Liver (tissue), 8 donors: ENCODE measurements at regions not wholly inside any gene's neighbourhood (a gene's known extent, or its start where the extent isn't known, plus 50 kb on each side); places are given as distances from the start of the nearest gene placed in this dataset.

Experiments used
- DNase-seq: peaks from one replicate; pipeline ENCODE4 v3.0.0-alpha.2; 2017; ENCODE audit warnings: low spot score
- H3K27ac ChIP-seq, 2 donors: one replicate each; pipeline ENCODE4 v1.7.0; 2013; ENCODE audit warnings: inconsistent platforms in 2 of 2, low read length in 2 of 2, control low read depth in 1 of 2, low read depth in 1 of 2, mild to moderate bottlenecking in 1 of 2
- H3K27me3 ChIP-seq, 4 donors: one replicate each; pipeline versions ENCODE4 v1.6.1 to v1.7.0; 2013; ENCODE audit warnings: low read length in 3 of 4, inconsistent platforms in 1 of 4, mild to moderate bottlenecking in 1 of 4, moderate library complexity in 1 of 4; ENCODE audit not compliant: control insufficient read depth in 4 of 4, insufficient read depth in 4 of 4
- H3K36me3 ChIP-seq, 4 donors: one replicate each; pipeline versions ENCODE4 v1.6.1 to v1.7.0; 2013; ENCODE audit warnings: low read length in 3 of 4, mild to moderate bottlenecking in 3 of 4, low read depth in 1 of 4, moderate library complexity in 1 of 4; ENCODE audit not compliant: control insufficient read depth in 4 of 4, insufficient read depth in 3 of 4
- H3K4me1 ChIP-seq, 4 donors: one replicate each; pipeline versions ENCODE4 v1.6.1 to v1.7.0; 2013; ENCODE audit warnings: low read length in 3 of 4, mild to moderate bottlenecking in 3 of 4, moderate library complexity in 1 of 4; ENCODE audit not compliant: control insufficient read depth in 4 of 4, insufficient read depth in 4 of 4
- H3K4me3 ChIP-seq, 3 donors: one replicate each; pipeline versions ENCODE4 v1.6.1 to v1.7.0; 2013; ENCODE audit warnings: low read length in 3 of 3, control low read depth in 1 of 3, low read depth in 1 of 3, mild to moderate bottlenecking in 1 of 3
- H3K9ac ChIP-seq, 2 donors: one replicate each; pipeline ENCODE4 v1.7.0; 2013; ENCODE audit warnings: low read length in 2 of 2, mild to moderate bottlenecking in 2 of 2, moderate library complexity in 2 of 2, control low read depth in 1 of 2, low read depth in 1 of 2
- H3K9me3 ChIP-seq, 4 donors: one replicate each; pipeline versions ENCODE4 v1.6.1 to v1.7.0; 2013; ENCODE audit warnings: low read length in 3 of 4; ENCODE audit not compliant: control insufficient read depth in 4 of 4
- EGR1 ChIP-seq, 2 donors: IDR thresholded peaks; 2 replicates each; pipeline ENCODE4 v1.6.1; 2016 to 2018; ENCODE audit warnings: antibody characterized with exemption in 2 of 2, low read depth in 2 of 2
- FOXA1 ChIP-seq: IDR thresholded peaks from 2 replicates; pipeline ENCODE4 v1.6.1; 2016; ENCODE audit warnings: antibody characterized with exemption
- FOXA2 ChIP-seq: IDR thresholded peaks from 2 replicates; pipeline ENCODE4 v1.6.1; 2016; ENCODE audit warnings: antibody characterized with exemption
- GABPA ChIP-seq, 2 donors: IDR thresholded peaks in 1 of 2; conservative IDR thresholded peaks in 1 of 2; 2 replicates each; pipeline ENCODE4 v1.6.1; 2016; ENCODE audit warnings: antibody characterized with exemption in 2 of 2, mild to moderate bottlenecking in 1 of 2, moderate library complexity in 1 of 2
- HNF4A ChIP-seq, 2 donors: conservative IDR thresholded peaks; 2 replicates each; pipeline ENCODE4 v1.6.1; 2016; ENCODE audit warnings: antibody characterized with exemption in 2 of 2, mild to moderate bottlenecking in 2 of 2
- HNF4G ChIP-seq: IDR thresholded peaks from 2 replicates; pipeline ENCODE4 v1.6.1; 2016; ENCODE audit warnings: antibody characterized with exemption
- JUND ChIP-seq, 2 donors: IDR thresholded peaks; 2 replicates each; pipeline ENCODE4 v1.6.1; 2016; ENCODE audit warnings: antibody characterized with exemption in 2 of 2
- NR2F2 ChIP-seq: IDR thresholded peaks from 2 replicates; pipeline ENCODE4 v1.6.1; 2016; ENCODE audit warnings: antibody characterized with exemption
- RAD21 ChIP-seq, 2 donors: IDR thresholded peaks; 2 replicates each; pipeline ENCODE4 v1.6.1; 2016; ENCODE audit warnings: antibody characterized with exemption in 2 of 2, mild to moderate bottlenecking in 2 of 2
- RXRA ChIP-seq, 2 donors: IDR thresholded peaks; 2 replicates each; pipeline ENCODE4 v1.6.1; 2017 to 2018; ENCODE audit warnings: antibody characterized with exemption in 2 of 2, mild to moderate bottlenecking in 1 of 2
- SP1 ChIP-seq: IDR thresholded peaks from 2 replicates; pipeline ENCODE4 v1.6.1; 2018; ENCODE audit warnings: antibody characterized with exemption, mild to moderate bottlenecking
- TAF1 ChIP-seq: conservative IDR thresholded peaks from 2 replicates; pipeline ENCODE4 v1.6.1; 2016; ENCODE audit warnings: antibody characterized with exemption, mild to moderate bottlenecking
- YY1 ChIP-seq: IDR thresholded peaks from 2 replicates; pipeline ENCODE4 v1.6.1; 2016; ENCODE audit warnings: antibody characterized with exemption, mild to moderate bottlenecking
- WGBS: extraction: QIAGEN DNeasy Blood & Tissue Kit; methylation state at CpG from one replicate; pipeline ENCODE4 v1.1.7; 2013; 5-methylcytosine and 5-hydroxymethylcytosine counted together
- TF ChIP-seq, protein P1 (sequence below): IDR thresholded peaks from 2 replicates; pipeline ENCODE4 v1.6.1; 2016; ENCODE audit warnings: antibody characterized with exemption
- TF ChIP-seq, protein P2 (sequence below): IDR thresholded peaks from 2 replicates; pipeline ENCODE4 v1.6.1; 2016; ENCODE audit warnings: antibody characterized with exemption
- TF ChIP-seq, protein P3 (sequence below): fragments of 150-350 bp; IDR thresholded peaks from 2 replicates; pipeline ENCODE4 v1.5.1; 2017; ENCODE audit warnings: improper control_type of control experiment, low read depth, low read length; ENCODE audit not compliant: missing input control
- TF ChIP-seq, protein P4 (sequence below): IDR thresholded peaks from 2 replicates; pipeline ENCODE4 v1.6.1; 2016; ENCODE audit warnings: antibody characterized with exemption
- TF ChIP-seq, protein P5 (sequence below): IDR thresholded peaks from 2 replicates; pipeline ENCODE4 v1.6.1; 2016; ENCODE audit warnings: antibody characterized with exemption, mild to moderate bottlenecking
- donor health status: healthy.
- donor health status: healthy.
- donor health status: healthy.
- donor health status: healthy.
- donor health status: healthy.

DNA sequence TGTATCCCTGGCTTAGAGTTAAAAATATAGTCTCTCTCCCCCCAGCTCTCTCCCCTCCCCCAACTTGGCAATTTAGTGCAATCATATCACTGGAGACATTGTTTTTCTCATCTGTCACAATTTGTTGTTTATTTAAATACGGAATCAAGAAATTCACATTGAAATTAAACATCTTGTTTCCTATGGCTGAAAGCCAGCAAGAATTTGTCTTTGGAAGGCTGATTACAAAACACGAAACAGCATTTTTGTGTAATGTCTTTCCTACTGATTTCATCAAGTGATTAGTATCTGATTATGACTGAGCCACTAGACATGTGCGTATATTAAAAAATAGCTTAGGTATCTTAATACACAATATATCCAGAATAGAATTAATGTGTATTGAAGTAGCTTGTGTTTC lies 119.7 kb downstream of the LYPLAL1 start (continued):
- TF ChIP-seq EGR1 (IDR thresholded peaks at IDR 0.05; ENCODE audit: low read depth in 2 of 2) (no peak), FOXA1 (no peak), TAF1 (no peak)
- TF ChIP-seq, protein P1, sequence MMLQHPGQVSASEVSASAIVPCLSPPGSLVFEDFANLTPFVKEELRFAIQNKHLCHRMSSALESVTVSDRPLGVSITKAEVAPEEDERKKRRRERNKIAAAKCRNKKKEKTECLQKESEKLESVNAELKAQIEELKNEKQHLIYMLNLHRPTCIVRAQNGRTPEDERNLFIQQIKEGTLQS = no peak

DNA sequence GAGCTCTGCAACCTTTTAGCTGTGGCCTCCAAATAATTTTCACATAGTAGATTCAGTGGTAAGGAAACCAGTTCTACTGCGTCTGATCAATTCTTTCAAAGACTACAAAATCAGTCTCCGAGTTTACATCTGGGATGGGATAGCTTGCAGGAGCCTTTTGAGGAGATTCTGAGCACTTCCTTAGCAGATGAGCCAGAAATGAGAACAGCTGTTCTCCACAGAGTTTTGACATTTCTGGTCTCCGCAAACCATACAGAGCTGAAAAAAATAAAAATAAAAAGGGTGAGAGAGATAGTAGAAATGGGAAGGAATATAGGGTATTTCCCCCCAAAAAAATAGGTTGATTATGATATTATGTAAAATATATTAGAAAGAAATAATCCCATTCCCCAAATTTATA lies 119.3 kb downstream of the LYPLAL1 start:
- no peak for DNase-seq
- Histone ChIP-seq H3K9ac (no peak overlapping the region), H3K27me3 (no peaks in the 10 kb centered on the region), H3K4me1 (peaks cover 0 to 15% (median 6%) of the 10 kb centered on the region in 4 donors), H3K4me3 (no peak overlapping the region), H3K9me3 (no peaks in the 10 kb centered on the region), H3K27ac (no peak overlapping the region), H3K36me3 (no peaks in the 10 kb centered on the region)
- 89% methylated on average over 3 of the region's 3 CpGs for WGBS
- TF ChIP-seq JUND (IDR thresholded peaks at IDR 0.05) (no peak), TAF1 (no peak), RXRA (IDR thresholded peaks at IDR 0.05) (no peak), FOXA2 (no peak), SP1 (no peak), RAD21 (IDR thresholded peaks at IDR 0.05) (no peak), NR2F2 (no peak), GABPA (IDR thresholded peaks at IDR 0.05 in 1 of 2, conservative IDR thresholded peaks at IDR 0.05 in 1 of 2) (no peak), FOXA1 (no peak), HNF4A (conservative IDR thresholded peaks at IDR 0.05) (no peak), YY1 (no peak), HNF4G (no peak)
- TF ChIP-seq, protein P2, sequence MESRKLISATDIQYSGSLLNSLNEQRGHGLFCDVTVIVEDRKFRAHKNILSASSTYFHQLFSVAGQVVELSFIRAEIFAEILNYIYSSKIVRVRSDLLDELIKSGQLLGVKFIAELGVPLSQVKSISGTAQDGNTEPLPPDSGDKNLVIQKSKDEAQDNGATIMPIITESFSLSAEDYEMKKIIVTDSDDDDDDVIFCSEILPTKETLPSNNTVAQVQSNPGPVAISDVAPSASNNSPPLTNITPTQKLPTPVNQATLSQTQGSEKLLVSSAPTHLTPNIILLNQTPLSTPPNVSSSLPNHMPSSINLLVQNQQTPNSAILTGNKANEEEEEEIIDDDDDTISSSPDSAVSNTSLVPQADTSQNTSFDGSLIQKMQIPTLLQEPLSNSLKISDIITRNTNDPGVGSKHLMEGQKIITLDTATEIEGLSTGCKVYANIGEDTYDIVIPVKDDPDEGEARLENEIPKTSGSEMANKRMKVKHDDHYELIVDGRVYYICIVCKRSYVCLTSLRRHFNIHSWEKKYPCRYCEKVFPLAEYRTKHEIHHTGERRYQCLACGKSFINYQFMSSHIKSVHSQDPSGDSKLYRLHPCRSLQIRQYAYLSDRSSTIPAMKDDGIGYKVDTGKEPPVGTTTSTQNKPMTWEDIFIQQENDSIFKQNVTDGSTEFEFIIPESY = no peak
- TF ChIP-seq, protein P3, sequence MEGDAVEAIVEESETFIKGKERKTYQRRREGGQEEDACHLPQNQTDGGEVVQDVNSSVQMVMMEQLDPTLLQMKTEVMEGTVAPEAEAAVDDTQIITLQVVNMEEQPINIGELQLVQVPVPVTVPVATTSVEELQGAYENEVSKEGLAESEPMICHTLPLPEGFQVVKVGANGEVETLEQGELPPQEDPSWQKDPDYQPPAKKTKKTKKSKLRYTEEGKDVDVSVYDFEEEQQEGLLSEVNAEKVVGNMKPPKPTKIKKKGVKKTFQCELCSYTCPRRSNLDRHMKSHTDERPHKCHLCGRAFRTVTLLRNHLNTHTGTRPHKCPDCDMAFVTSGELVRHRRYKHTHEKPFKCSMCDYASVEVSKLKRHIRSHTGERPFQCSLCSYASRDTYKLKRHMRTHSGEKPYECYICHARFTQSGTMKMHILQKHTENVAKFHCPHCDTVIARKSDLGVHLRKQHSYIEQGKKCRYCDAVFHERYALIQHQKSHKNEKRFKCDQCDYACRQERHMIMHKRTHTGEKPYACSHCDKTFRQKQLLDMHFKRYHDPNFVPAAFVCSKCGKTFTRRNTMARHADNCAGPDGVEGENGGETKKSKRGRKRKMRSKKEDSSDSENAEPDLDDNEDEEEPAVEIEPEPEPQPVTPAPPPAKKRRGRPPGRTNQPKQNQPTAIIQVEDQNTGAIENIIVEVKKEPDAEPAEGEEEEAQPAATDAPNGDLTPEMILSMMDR = no peak
- TF ChIP-seq, protein P1 = no peak
- TF ChIP-seq, protein P4, sequence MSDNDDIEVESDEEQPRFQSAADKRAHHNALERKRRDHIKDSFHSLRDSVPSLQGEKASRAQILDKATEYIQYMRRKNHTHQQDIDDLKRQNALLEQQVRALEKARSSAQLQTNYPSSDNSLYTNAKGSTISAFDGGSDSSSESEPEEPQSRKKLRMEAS = no peak
- TF ChIP-seq, protein P5, sequence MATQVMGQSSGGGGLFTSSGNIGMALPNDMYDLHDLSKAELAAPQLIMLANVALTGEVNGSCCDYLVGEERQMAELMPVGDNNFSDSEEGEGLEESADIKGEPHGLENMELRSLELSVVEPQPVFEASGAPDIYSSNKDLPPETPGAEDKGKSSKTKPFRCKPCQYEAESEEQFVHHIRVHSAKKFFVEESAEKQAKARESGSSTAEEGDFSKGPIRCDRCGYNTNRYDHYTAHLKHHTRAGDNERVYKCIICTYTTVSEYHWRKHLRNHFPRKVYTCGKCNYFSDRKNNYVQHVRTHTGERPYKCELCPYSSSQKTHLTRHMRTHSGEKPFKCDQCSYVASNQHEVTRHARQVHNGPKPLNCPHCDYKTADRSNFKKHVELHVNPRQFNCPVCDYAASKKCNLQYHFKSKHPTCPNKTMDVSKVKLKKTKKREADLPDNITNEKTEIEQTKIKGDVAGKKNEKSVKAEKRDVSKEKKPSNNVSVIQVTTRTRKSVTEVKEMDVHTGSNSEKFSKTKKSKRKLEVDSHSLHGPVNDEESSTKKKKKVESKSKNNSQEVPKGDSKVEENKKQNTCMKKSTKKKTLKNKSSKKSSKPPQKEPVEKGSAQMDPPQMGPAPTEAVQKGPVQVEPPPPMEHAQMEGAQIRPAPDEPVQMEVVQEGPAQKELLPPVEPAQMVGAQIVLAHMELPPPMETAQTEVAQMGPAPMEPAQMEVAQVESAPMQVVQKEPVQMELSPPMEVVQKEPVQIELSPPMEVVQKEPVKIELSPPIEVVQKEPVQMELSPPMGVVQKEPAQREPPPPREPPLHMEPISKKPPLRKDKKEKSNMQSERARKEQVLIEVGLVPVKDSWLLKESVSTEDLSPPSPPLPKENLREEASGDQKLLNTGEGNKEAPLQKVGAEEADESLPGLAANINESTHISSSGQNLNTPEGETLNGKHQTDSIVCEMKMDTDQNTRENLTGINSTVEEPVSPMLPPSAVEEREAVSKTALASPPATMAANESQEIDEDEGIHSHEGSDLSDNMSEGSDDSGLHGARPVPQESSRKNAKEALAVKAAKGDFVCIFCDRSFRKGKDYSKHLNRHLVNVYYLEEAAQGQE = no peak
